ENCODE measurements at regions not wholly inside any gene's neighbourhood (a gene's known extent, or its start where the extent isn't known, plus 50 kb on each side); places are given as distances from the start of the nearest gene placed in this dataset.
"Not testable (repeated sequence)": the region's sequence is repeated elsewhere in the genome, so short reads cannot be mapped to it uniquely, and the experiment has no call there.

GRCh38 chr22:16090991-16091390 is 401.2 kb downstream of the POTEH start:
- H3K27ac ChIP-seq; H3K9ac ChIP-seq; H3K27me3 ChIP-seq (ENCODE audit: insufficient read depth, low read depth); H3K79me2 ChIP-seq (ENCODE audit: insufficient read depth, low read depth); H3K36me3 ChIP-seq (ENCODE audit: insufficient read depth); H3K4me3 ChIP-seq (IDR thresholded peaks at IDR 0.05; ENCODE audit: insufficient read depth, low read depth, low read length); H2AFZ ChIP-seq (ENCODE audit: low read depth); H4K20me1 ChIP-seq (ENCODE audit: insufficient read depth): not testable (repeated sequence)
- peak overlapping the region; percentile 34 for H3K4me2 ChIP-seq
- H3K4me1 ChIP-seq (ENCODE audit: low read depth, poor library complexity, severe bottlenecking): peaks cover 18% of the 10 kb centered on the region

GRCh38 chr22:16105121-16105520 is 415.3 kb downstream of the POTEH start:
- H3K27ac ChIP-seq; H3K4me2 ChIP-seq; H3K4me1 ChIP-seq (ENCODE audit: low read depth, poor library complexity, severe bottlenecking); H4K20me1 ChIP-seq (ENCODE audit: insufficient read depth); H3K36me3 ChIP-seq (ENCODE audit: insufficient read depth); H3K79me2 ChIP-seq (ENCODE audit: insufficient read depth, low read depth); H2AFZ ChIP-seq (ENCODE audit: low read depth); H3K9ac ChIP-seq; H3K4me3 ChIP-seq (IDR thresholded peaks at IDR 0.05; ENCODE audit: insufficient read depth, low read depth, low read length); H3K27me3 ChIP-seq (ENCODE audit: insufficient read depth, low read depth): not testable (repeated sequence)

GRCh38 chr22:16131456-16131855 is 441.6 kb downstream of the POTEH start:
- H4K20me1 ChIP-seq (ENCODE audit: insufficient read depth); H3K36me3 ChIP-seq (ENCODE audit: insufficient read depth); H3K27ac ChIP-seq; H3K4me3 ChIP-seq (IDR thresholded peaks at IDR 0.05; ENCODE audit: insufficient read depth, low read depth, low read length); H3K9ac ChIP-seq; H3K4me1 ChIP-seq (ENCODE audit: low read depth, poor library complexity, severe bottlenecking); H3K27me3 ChIP-seq (ENCODE audit: insufficient read depth, low read depth); H2AFZ ChIP-seq (ENCODE audit: low read depth); H3K79me2 ChIP-seq (ENCODE audit: insufficient read depth, low read depth); H3K4me2 ChIP-seq: not testable (repeated sequence)

- H3K79me2 ChIP-seq (ENCODE audit: insufficient read depth, low read depth): no peaks in the 10 kb centered on the region
- no peak overlapping the region for H3K27ac ChIP-seq
- H3K4me2 ChIP-seq: no peak overlapping the region
- no peak overlapping the region for H3K9ac ChIP-seq
- TF ChIP-seq CTCF (conservative IDR thresholded peaks at IDR 0.05; ENCODE audit: low read depth, low read length): no peak
- H3K4me1 ChIP-seq (ENCODE audit: low read depth, poor library complexity, severe bottlenecking): no peaks in the 10 kb centered on the region
- no peak overlapping the region for H2AFZ ChIP-seq (ENCODE audit: low read depth)
- no peaks in the 10 kb centered on the region for H4K20me1 ChIP-seq (ENCODE audit: insufficient read depth)
- H3K4me3 ChIP-seq (IDR thresholded peaks at IDR 0.05; ENCODE audit: insufficient read depth, low read depth, low read length): no peak overlapping the region
- no peaks in the 10 kb centered on the region for H3K36me3 ChIP-seq (ENCODE audit: insufficient read depth)
- H3K27me3 ChIP-seq (ENCODE audit: insufficient read depth, low read depth): no peaks in the 10 kb centered on the region
Observed at GRCh38 chr22:16131918-16132317, 442.1 kb downstream of the POTEH start.

- H3K4me1 ChIP-seq (ENCODE audit: low read depth, poor library complexity, severe bottlenecking); H3K4me2 ChIP-seq; H3K36me3 ChIP-seq (ENCODE audit: insufficient read depth); H3K9ac ChIP-seq; H3K27me3 ChIP-seq (ENCODE audit: insufficient read depth, low read depth); H3K79me2 ChIP-seq (ENCODE audit: insufficient read depth, low read depth); H3K27ac ChIP-seq; H2AFZ ChIP-seq (ENCODE audit: low read depth); H4K20me1 ChIP-seq (ENCODE audit: insufficient read depth); H3K4me3 ChIP-seq (IDR thresholded peaks at IDR 0.05; ENCODE audit: insufficient read depth, low read depth, low read length): not testable (repeated sequence)
Observed at GRCh38 chr22:16132598-16132997, 442.8 kb downstream of the POTEH start.

GRCh38 chr22:16146101-16146500 is 446.5 kb downstream of the CCT8L2 start:
- H3K4me2 ChIP-seq; H3K27ac ChIP-seq; H3K4me3 ChIP-seq (IDR thresholded peaks at IDR 0.05; ENCODE audit: insufficient read depth, low read depth, low read length); H4K20me1 ChIP-seq (ENCODE audit: insufficient read depth); H3K27me3 ChIP-seq (ENCODE audit: insufficient read depth, low read depth); H3K9ac ChIP-seq; H3K4me1 ChIP-seq (ENCODE audit: low read depth, poor library complexity, severe bottlenecking); H3K79me2 ChIP-seq (ENCODE audit: insufficient read depth, low read depth); H3K36me3 ChIP-seq (ENCODE audit: insufficient read depth); H2AFZ ChIP-seq (ENCODE audit: low read depth): not testable (repeated sequence)

GRCh38 chr22:16146916-16147315 is 445.7 kb downstream of the CCT8L2 start:
- H3K9ac ChIP-seq; H4K20me1 ChIP-seq (ENCODE audit: insufficient read depth); H3K36me3 ChIP-seq (ENCODE audit: insufficient read depth); H3K79me2 ChIP-seq (ENCODE audit: insufficient read depth, low read depth); H3K4me3 ChIP-seq (IDR thresholded peaks at IDR 0.05; ENCODE audit: insufficient read depth, low read depth, low read length); H3K4me2 ChIP-seq; H2AFZ ChIP-seq (ENCODE audit: low read depth); H3K4me1 ChIP-seq (ENCODE audit: low read depth, poor library complexity, severe bottlenecking); H3K27ac ChIP-seq; H3K27me3 ChIP-seq (ENCODE audit: insufficient read depth, low read depth): not testable (repeated sequence)
- TF ChIP-seq CTCF (conservative IDR thresholded peaks at IDR 0.05; ENCODE audit: low read depth, low read length): peak; percentile 45; the same call in 1 of the 2 replicates

- H4K20me1 ChIP-seq (ENCODE audit: insufficient read depth); H3K9ac ChIP-seq; H3K4me3 ChIP-seq (IDR thresholded peaks at IDR 0.05; ENCODE audit: insufficient read depth, low read depth, low read length): not testable (repeated sequence)
Observed at GRCh38 chr22:16177287-16177686, 415.3 kb downstream of the CCT8L2 start.

GRCh38 chr22:16183864-16184263 is 408.7 kb downstream of the CCT8L2 start:
- not testable (repeated sequence) for H3K4me3 ChIP-seq (IDR thresholded peaks at IDR 0.05; ENCODE audit: insufficient read depth, low read depth, low read length)

More at GRCh38 chr22:16177287-16177686, 415.3 kb downstream of the CCT8L2 start:
- H2AFZ ChIP-seq (ENCODE audit: low read depth); H3K36me3 ChIP-seq (ENCODE audit: insufficient read depth); H3K27ac ChIP-seq; H3K79me2 ChIP-seq (ENCODE audit: insufficient read depth, low read depth); H3K27me3 ChIP-seq (ENCODE audit: insufficient read depth, low read depth); H3K4me1 ChIP-seq (ENCODE audit: low read depth, poor library complexity, severe bottlenecking); H3K4me2 ChIP-seq: not testable (repeated sequence)

More at GRCh38 chr22:16183864-16184263, 408.7 kb downstream of the CCT8L2 start:
- not testable (repeated sequence) for H3K27ac ChIP-seq; H3K4me2 ChIP-seq; H3K79me2 ChIP-seq (ENCODE audit: insufficient read depth, low read depth); H3K36me3 ChIP-seq (ENCODE audit: insufficient read depth); H3K9ac ChIP-seq; H4K20me1 ChIP-seq (ENCODE audit: insufficient read depth); H2AFZ ChIP-seq (ENCODE audit: low read depth); H3K4me1 ChIP-seq (ENCODE audit: low read depth, poor library complexity, severe bottlenecking); H3K27me3 ChIP-seq (ENCODE audit: insufficient read depth, low read depth)

All from KMS-11 (cell line).